HepG2 (cell line): ENCODE measurements at regions not wholly inside any gene's neighbourhood (a gene's known extent, or its start where the extent isn't known, plus 50 kb on each side); places are given as distances from the start of the nearest gene placed in this dataset.
"Not testable (repeated sequence)": the region's sequence is repeated elsewhere in the genome, so short reads cannot be mapped to it uniquely, and the experiment has no call there.

Experiments
- ATAC-seq: fragments of 200-7000 bp; cut with Tn5 transposase; 3 replicates; pipeline ENCODE4 v1.9.1; 2020; ENCODE audit warnings: mild to moderate bottlenecking, moderate library complexity
- BruUV-seq: library from RNA; stranded (reverse); fragments of 400-500 nt; replicated peaks from 2 replicates; lab custom pipeline; 2021; lab: Mats Ljungman, UMichigan
- CTCF ChIA-PET: fragments of 300-600 bp; formaldehyde crosslinking; extraction: SDS; loops from one replicate; lab custom pipeline; 2021; ENCODE audit warnings: low total read pairs, inconsistent platforms, low intra/inter-chr PET ratio; lab: Yijun Ruan, JAX
- POLR2A ChIA-PET: fragments of 350-600 bp; sonication (Branson Sonifier 250); formaldehyde crosslinking; loops from one replicate; lab custom pipeline; 2020; ENCODE audit warnings: antibody characterized with exemption, inconsistent platforms; lab: Yijun Ruan, JAX
- DNase-seq: peaks from one replicate; pipeline ENCODE4 v3.0.0-alpha.2; 2015; ENCODE audit warnings: low spot score
- FAIRE-seq: peaks from 3 replicates; lab custom pipeline; 2011; peaks lifted over from hg19 to GRCh38; lab: Jason Lieb, UNC
- H2AFZ ChIP-seq: one replicate; pipeline ENCODE4 v1.6.1; 2011; ENCODE audit warnings: low read length, inconsistent platforms
- H3K27ac ChIP-seq: fragments of 300-600 bp; 3 replicates; pipeline ENCODE4 v1.8.0; 2011; ENCODE audit warnings: mixed run types, mild to moderate bottlenecking, mixed read lengths, low read length, inconsistent platforms; ENCODE audit not compliant: insufficient read depth; ENCODE audit errors: extremely low read length
- H3K27me3 ChIP-seq, 2 experiments: fragments of 200-600 bp in 1 of 2; 2 replicates in 1 of 2; 3 replicates in 1 of 2; pipeline versions ENCODE4 v1.6.0 to v1.8.0; 2011; ENCODE audit warnings: low read length in 2 of 2, mild to moderate bottlenecking in 2 of 2, moderate library complexity in 2 of 2, inconsistent platforms in 1 of 2; ENCODE audit not compliant: insufficient read depth in 2 of 2, control insufficient read depth in 1 of 2
- H3K36me3 ChIP-seq, 2 experiments: fragments of 200-600 bp in 1 of 2; replicated peaks in 1 of 2; 2 replicates in 1 of 2; 3 replicates in 1 of 2; pipeline versions ENCODE4 v1.5.1 to v1.8.0; 2011; ENCODE audit warnings: low read length in 2 of 2, inconsistent platforms in 1 of 2; ENCODE audit not compliant: insufficient read depth in 2 of 2, control insufficient read depth in 1 of 2
- H3K4me1 ChIP-seq: 2 replicates; pipeline ENCODE4 v1.5.1; 2012; ENCODE audit warnings: low read length, inconsistent platforms; ENCODE audit not compliant: insufficient read depth
- H3K4me2 ChIP-seq: 2 replicates; pipeline ENCODE4 v1.6.0; 2011; ENCODE audit warnings: low read depth, low read length, inconsistent platforms
- H3K4me3 ChIP-seq, 3 experiments: fragments of 200-600 bp in 1 of 3; sonication (generic), shearing (Covaris generic) in 1 of 3; replicated peaks in 1 of 3; 2 replicates each; pipeline ENCODE4 v1.5.1; 2011 to 2016; ENCODE audit warnings: low read length in 3 of 3, inconsistent platforms in 2 of 3, low read depth in 2 of 3, mild to moderate bottlenecking in 2 of 3, control low read depth in 1 of 3, mixed read lengths in 1 of 3; ENCODE audit not compliant: insufficient read depth in 1 of 3
- H3K79me2 ChIP-seq: one replicate; pipeline ENCODE4 v1.6.1; 2011; ENCODE audit warnings: low read length, inconsistent platforms; ENCODE audit not compliant: insufficient read depth
- H3K9ac ChIP-seq: 2 replicates; pipeline ENCODE4 v1.6.0; 2011; ENCODE audit warnings: mild to moderate bottlenecking, low read depth, low read length, inconsistent platforms; ENCODE audit not compliant: insufficient read depth
- H3K9me3 ChIP-seq: 2 replicates; pipeline ENCODE4 v1.5.1; 2012; ENCODE audit warnings: mild to moderate bottlenecking, low read length
- H4K20me1 ChIP-seq: 2 replicates; pipeline ENCODE4 v1.6.0; 2011; ENCODE audit warnings: inconsistent platforms, mild to moderate bottlenecking, low read length, moderate library complexity; ENCODE audit not compliant: insufficient read depth
- ATF7 ChIP-seq, 2 experiments: fragments of 450-650 bp in 1 of 2; sonication (generic) in 1 of 2; formaldehyde crosslinking in 1 of 2; IDR thresholded peaks; 2 replicates each; pipeline versions ENCODE4 v1.4.0 to v1.6.1; 2016 to 2020; ENCODE audit warnings: antibody characterized with exemption in 1 of 2, mild to moderate bottlenecking in 1 of 2, missing genetic modification reagents in 1 of 2
- CREB1 ChIP-seq, 2 experiments: fragments of 450-650 bp in 1 of 2; IDR thresholded peaks; 2 replicates each; pipeline ENCODE4 v1.6.1; 2016 to 2017; ENCODE audit warnings: control low read depth in 1 of 2, mild to moderate bottlenecking in 1 of 2, missing compliant biosample characterization in 1 of 2, missing genetic modification characterization in 1 of 2
- HNRNPH1 ChIP-seq: fragments of 200-400 bp; formaldehyde crosslinking; optimal IDR thresholded peaks from 2 replicates; pipeline ENCODE3; 2017; ENCODE audit warnings: mild to moderate bottlenecking, low read depth, low read length
- MAFF ChIP-seq: IDR thresholded peaks from 2 replicates; pipeline ENCODE4 v1.6.1; 2011; ENCODE audit warnings: low read depth, low read length, improper control_type of control experiment
- MAFK ChIP-seq, 2 experiments: IDR thresholded peaks in 1 of 2; conservative IDR thresholded peaks in 1 of 2; 2 replicates each; pipeline ENCODE4 v1.6.1; 2011; ENCODE audit warnings: improper control_type of control experiment in 2 of 2, low read length in 2 of 2
- NFE2L2 ChIP-seq: fragments of 150-350 bp; IDR thresholded peaks from 2 replicates; pipeline ENCODE4 v1.6.1; 2014; ENCODE audit warnings: low read length
- TCF7 ChIP-seq: sonication (generic); IDR thresholded peaks from 2 replicates; pipeline ENCODE4 v1.6.1; 2016; ENCODE audit warnings: antibody characterized with exemption, low read depth
- WGBS: methylation state at CpG from one replicate; pipeline ENCODE4 v1.1.6; 2017; ENCODE audit warnings: low lambda C conversion rate; 5-methylcytosine and 5-hydroxymethylcytosine counted together
- in situ Hi-C: cut with HindIII; loops from 2 replicates; pipeline ENCODE4 v1.10.0; 2017; ENCODE audit warnings: low pct_unique_long_range_greater_than_20kb; ENCODE audit not compliant: extremely low pct_ligation_motif_present
- intact Hi-C: fragments of 100-400 bp; cut with micrococcal nuclease; formaldehyde crosslinking; loops from one replicate; pipeline ENCODE4 v1.10.0; 2022; ENCODE audit not compliant: unreplicated experiment

DNA sequence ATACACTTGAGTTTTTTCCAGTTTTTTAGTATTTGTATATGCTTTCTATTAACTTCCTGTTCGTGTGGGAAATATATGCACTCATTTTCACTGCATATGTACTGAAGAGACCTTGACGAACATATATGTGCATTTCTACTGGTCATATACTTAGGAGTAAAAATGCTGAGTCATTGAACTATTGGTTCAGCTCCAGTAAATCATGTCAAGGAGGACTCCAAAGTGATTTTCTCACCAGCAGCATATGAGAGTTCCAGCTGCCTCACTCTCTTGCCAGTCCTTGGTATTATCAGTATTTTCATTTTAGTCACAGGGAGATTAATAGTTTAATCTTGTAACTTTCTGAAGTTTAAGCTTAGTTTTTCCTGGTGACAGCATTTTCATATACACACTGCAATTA lies 2750.2 kb downstream of the ARAP2 start:
- no peak for ATAC-seq
- no peaks in the 10 kb centered on the region for H3K4me1 ChIP-seq
- H2AFZ ChIP-seq, result no peak overlapping the region
- peaks cover 58% of the 10 kb centered on the region for H3K9me3 ChIP-seq
- no peak overlapping the region for H3K4me2 ChIP-seq
- POLR2A ChIA-PET, result no interaction called here
- H3K27me3 ChIP-seq, result no peaks in the 10 kb centered on the region
- intact Hi-C loops, result no loop called here
- no peaks in the 10 kb centered on the region for H3K79me2 ChIP-seq
- WGBS, result 4% methylated on average over 2 of the region's 2 CpGs
- in situ Hi-C loops, result no loop called here
- CTCF ChIA-PET, result no interaction called here
- no peak overlapping the region for H3K27ac ChIP-seq
- no peaks in the 10 kb centered on the region for H4K20me1 ChIP-seq
- no peaks in the 10 kb centered on the region for H3K36me3 ChIP-seq
- BruUV-seq, result no TSS peak
- H3K4me3 ChIP-seq, result no peak overlapping the region
- TF ChIP-seq MAFF (peak; percentile 78), MAFK (conservative IDR thresholded peaks at IDR 0.05 in 1 of 2, IDR thresholded peaks at IDR 0.05 in 1 of 2; ENCODE audit: low read length in 2 of 2) (peak; percentile 90), NFE2L2 (peak; percentile 93), TCF7 (no peak), HNRNPH1 (no peak)
- no peak overlapping the region for H3K9ac ChIP-seq
- no peak for DNase-seq
- FAIRE-seq, result no peak

DNA sequence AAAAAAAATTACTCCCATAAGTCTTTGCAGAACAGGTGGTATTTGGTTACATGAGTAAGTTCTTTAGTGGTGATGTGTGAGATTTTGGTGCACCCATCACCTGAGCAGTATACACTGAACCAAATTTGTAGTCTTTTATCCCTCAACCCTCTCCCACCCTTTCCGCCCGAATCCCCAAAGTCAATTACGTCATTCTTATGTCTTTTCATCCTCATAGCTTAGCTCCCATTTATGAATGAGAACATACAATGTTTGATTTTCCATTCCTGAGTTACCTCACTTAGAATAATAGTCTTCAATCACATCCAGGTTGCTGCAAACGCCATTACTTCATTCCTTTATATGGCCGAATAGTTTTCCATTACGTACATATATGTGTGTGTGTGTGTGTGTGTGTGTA lies 2742.7 kb downstream of the ARAP2 start:
- TF ChIP-seq CREB1 (IDR thresholded peaks at IDR 0.05), result peak; percentile 28; the same call in 1 of the 2 replicates
- FAIRE-seq; H4K20me1 ChIP-seq; in situ Hi-C loops; intact Hi-C loops; H3K4me1 ChIP-seq; H3K4me3 ChIP-seq; H2AFZ ChIP-seq; ATAC-seq; H3K27me3 ChIP-seq; H3K27ac ChIP-seq; H3K4me2 ChIP-seq; POLR2A ChIA-PET; H3K36me3 ChIP-seq; DNase-seq; CTCF ChIA-PET; H3K79me2 ChIP-seq; H3K9ac ChIP-seq; BruUV-seq; TF ChIP-seq CREB1, ATF7 (CRISPR knock-in tag; IDR thresholded peaks at IDR 0.05): not testable (repeated sequence)
- peak; percentile 96 for TF ChIP-seq ATF7 (IDR thresholded peaks at IDR 0.05)
- H3K9me3 ChIP-seq, result peaks cover 85% of the 10 kb centered on the region
- 49% methylated on average over 6 of the region's 6 CpGs for WGBS
